GM19324 (cell line): ENCODE measurements at regions not wholly inside any gene's neighbourhood (a gene's known extent, or its start where the extent isn't known, plus 50 kb on each side); places are given as distances from the start of the nearest gene placed in this dataset.
A peak's percentile ranks its signal among the peaks of the same experiment; 100 is the strongest.
"Not testable (repeated sequence)": the region's sequence is repeated elsewhere in the genome, so short reads cannot be mapped to it uniquely, and the experiment has no call there.

Experiments
- ATAC-seq: cut with Tn5 transposase; IDR thresholded peaks from one replicate; pipeline ENCODE4 v1.9.1; 2021; ENCODE audit warnings: mild to moderate bottlenecking, moderate library complexity; ENCODE audit not compliant: unreplicated experiment, low FRiP score

GRCh38 chr5:50501491-50502228, 60.6 kb upstream of the EMB start:
- ATAC-seq, result peak; percentile 67

- ATAC-seq, result not testable (repeated sequence)
These were observed 72.0 kb upstream of the EMB start for GRCh38 chr5:50513028-50513457.

- not testable (repeated sequence) for ATAC-seq
These were observed 80.0 kb upstream of the EMB start for GRCh38 chr5:50521060-50521459.

- ATAC-seq, result not testable (repeated sequence)
These were observed 86.5 kb upstream of the EMB start for GRCh38 chr5:50527514-50528060.

DNA sequence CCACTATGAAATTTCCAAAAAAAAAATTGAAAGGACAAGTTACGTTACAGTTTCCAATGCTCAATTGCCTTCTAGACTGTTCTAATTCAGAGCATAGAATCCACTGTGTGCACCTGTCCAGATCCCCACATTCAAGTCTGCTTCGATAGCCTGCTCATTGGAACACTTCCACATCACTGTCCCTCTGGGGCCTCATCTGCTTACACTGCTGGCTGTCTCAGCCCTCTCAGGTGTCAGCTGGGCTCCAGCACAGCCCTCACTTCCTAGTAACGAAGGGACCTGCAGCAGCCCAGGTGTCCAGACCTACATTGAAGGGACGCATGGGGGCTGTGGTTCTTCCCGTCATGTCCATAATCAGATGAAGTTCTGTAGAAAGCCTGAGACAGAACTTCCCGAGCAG, 94.3 kb upstream of the EMB start:
- no peak for ATAC-seq

GRCh38 chr5:50537534-50537933, 96.4 kb upstream of the EMB start:
- peak; percentile 51 for ATAC-seq

DNA sequence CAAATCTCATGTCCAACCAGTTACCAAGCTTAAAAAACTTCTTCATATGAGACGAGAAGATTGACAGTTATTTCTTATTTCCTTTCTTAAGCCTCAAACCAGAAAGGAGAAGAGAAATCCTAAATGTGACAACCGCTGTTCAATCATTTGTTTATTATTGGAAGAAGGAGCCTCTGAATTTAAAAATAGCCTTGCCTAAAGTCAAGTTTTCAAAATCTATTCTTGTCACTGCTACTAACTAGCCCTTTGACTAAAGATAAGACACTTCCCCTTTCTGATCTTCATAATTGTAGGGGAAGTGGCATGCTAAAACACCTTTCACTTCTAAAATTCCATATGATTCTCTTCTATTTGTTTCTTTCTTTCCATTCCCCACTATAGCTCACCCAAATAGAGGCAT, 106.2 kb upstream of the EMB start:
- ATAC-seq, result no peak

DNA sequence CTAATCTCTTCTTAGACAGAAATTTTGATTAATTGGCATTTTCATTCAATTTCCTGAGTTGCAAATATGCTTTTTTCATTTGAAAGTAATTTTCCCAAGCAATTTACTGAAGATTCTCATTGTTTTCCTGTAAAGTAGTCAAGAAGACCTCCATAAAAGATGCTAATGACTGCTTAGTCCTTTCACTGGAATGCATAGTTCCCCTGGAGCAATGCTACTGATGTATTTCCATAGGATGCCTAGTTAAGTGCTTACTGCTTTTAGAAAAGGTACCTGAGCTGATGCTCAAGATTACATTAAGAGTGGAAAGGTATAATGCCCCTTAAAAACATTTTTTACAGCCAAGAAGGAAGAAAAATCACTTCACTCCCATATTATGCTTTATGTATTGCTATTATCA, 109.2 kb upstream of the EMB start:
- ATAC-seq, result no peak

DNA sequence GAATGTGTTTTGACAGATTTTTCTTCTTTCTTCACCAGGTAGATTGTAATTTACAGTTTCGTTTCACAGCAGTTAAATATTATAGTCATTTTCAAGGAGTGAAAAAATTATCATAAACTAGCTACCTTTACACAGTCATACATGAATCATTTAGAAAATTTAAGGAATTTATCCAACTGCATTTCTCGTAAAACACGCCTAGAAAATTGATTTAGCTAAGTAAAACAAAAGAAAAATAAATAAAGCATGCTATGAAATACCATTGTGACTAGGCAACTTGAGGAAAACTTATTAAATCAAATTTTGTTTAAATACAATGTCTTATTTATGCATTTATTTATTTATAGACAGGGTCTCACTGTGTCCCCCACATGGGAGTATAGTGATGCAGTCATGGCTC, 109.9 kb upstream of the EMB start:
- ATAC-seq, result no peak

GRCh38 chr5:50553560-50553984, 112.5 kb upstream of the EMB start:
- ATAC-seq, result no peak

DNA sequence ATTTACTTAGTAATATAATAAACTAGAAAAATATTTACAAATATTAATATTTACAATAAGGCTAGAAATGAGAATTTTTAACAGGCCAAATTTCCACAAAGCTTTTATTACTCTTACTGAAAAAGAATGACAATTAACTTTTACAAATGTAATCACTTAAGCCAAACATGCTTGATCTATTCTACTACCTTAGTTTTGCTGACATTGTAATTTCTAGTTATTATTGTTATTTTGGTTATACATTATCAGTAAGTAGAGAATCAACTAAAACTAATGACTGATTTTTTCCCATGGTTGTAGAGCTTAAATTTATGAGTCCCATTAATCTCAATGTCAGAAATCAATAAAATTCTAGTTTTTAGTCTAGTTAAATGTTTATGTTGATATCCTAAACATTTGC, 107.8 kb upstream of the PARP8 start:
- ATAC-seq, result not testable (repeated sequence)

- no peak for ATAC-seq
These were observed 106.5 kb upstream of the PARP8 start for GRCh38 chr5:50559955-50560354.

- no peak for ATAC-seq
These were observed 103.7 kb upstream of the PARP8 start for GRCh38 chr5:50562694-50563093.

DNA sequence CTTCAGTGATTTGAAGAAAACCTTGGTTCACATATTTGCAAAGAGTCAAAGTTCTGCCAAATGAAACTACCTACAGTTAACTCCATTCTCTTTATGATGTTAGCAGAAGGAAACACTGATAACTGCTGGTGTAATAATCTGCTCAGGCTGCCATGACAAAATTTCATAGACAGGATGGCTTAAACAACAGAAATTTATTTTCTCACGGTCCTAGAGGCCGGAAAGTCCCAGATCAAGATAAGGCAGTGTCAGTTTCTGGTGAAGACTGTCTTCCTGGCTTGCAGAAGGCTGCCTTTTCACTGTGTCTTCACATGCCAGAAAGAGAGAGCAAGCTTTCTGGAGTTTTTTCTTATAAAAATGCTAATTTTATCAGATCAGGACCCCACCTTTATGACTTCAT, 102.4 kb upstream of the PARP8 start:
- no peak for ATAC-seq

GRCh38 chr5:50564558-50564957, 101.9 kb upstream of the PARP8 start:
- no peak for ATAC-seq

DNA sequence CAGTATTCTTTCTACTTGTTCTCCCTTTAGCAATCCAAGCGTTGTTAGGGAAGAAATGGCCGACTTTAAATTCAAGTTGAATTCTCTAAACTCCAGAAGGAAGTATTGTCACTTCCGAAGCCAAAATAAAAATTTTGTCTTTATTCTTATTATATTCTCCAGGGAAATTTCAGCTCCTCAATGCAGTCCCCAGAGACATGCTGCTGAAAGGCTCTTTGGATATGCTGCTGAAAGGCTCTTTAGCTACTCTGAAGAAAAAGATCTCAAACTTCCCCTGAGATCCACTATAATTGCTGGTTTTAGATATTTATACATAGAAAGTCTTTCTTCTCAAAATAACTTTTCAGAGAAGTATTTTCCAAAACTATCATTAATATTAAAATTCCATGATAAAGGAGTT, 92.3 kb upstream of the PARP8 start:
- ATAC-seq, result no peak

GRCh38 chr5:50575740-50576139, 90.7 kb upstream of the PARP8 start:
- ATAC-seq, result no peak

GRCh38 chr5:50576265-50576664, 90.2 kb upstream of the PARP8 start:
- ATAC-seq, result no peak

GRCh38 chr5:50576686-50577256, 89.7 kb upstream of the PARP8 start:
- ATAC-seq, result no peak

DNA sequence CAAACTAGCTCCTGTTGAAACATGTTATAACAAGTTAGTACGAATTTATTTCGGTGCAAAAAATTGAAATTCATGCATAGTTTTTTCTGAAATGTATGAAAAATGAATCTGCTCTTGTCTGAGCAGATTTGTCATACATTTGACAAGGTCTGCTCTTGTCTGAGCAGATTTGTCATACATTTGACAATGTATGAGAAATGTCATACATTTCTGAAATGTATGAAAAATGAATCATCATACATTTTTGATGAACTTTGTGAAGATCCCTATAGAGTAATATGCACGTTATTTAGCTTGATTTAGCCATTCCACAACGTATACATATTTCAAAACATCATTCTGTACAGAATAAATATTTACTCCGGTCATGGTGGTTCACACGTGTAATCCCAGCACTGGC, 85.9 kb upstream of the PARP8 start:
- ATAC-seq, result no peak

GRCh38 chr5:50581845-50582244, 84.6 kb upstream of the PARP8 start:
- ATAC-seq, result not testable (repeated sequence)

DNA sequence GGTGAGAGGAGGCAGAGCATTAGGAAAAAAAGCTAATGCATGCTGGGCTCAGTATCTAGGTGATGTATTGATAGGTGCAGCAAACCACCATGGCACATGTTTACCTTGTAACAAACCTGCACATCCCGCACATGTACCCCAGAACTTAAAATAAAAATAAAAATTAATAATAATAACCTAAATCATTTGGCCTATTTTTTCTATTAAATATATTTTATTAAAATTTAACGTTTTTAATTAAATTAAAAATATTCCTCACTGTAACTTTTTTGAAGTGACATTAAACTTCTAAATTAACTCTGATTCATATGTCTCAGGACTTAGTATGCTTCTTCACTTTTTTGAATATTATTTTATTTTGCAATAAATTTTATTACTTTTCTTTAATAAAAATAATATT, 83.7 kb upstream of the PARP8 start:
- ATAC-seq, result no peak
